HCT116 (cell line): ENCODE measurements at regions not wholly inside any gene's neighbourhood (a gene's known extent, or its start where the extent isn't known, plus 50 kb on each side); places are given as distances from the start of the nearest gene placed in this dataset.

ENCODE experiments used
- ATAC-seq: fragments of 200-7000 bp; cut with Tn5 transposase; 2 replicates; pipeline ENCODE4 v1.9.1; 2020; ENCODE audit warnings: mild to moderate bottlenecking, moderate library complexity
- BruUV-seq: library from RNA; stranded (reverse); fragments of 400-500 nt; replicated peaks from 2 replicates; lab custom pipeline; 2021; lab: Mats Ljungman, UMichigan
- CTCF ChIA-PET: fragments of 300-600 bp; sonication (Branson Sonifier 250); formaldehyde crosslinking; loops from one replicate; lab custom pipeline; 2021; ENCODE audit warnings: antibody characterized with exemption; lab: Charles Lee
- POLR2A ChIA-PET: fragments of 300-600, 350-600 bp; sonication (Branson Sonifier 250); formaldehyde crosslinking; loops from one replicate; lab custom pipeline; 2021; ENCODE audit warnings: antibody characterized with exemption; lab: Charles Lee
- RAD21 ChIA-PET, 2 experiments: fragments of 300-600 bp; sonication (Branson Sonifier 250); formaldehyde crosslinking; loops; one replicate each; lab custom pipeline; 2023; ENCODE audit warnings: low total read pairs in 2 of 2; ENCODE audit not compliant: uncharacterized antibody in 2 of 2, unreplicated experiment in 2 of 2, low non-redundant PET in 1 of 2; lab: Charles Lee
- DNase-seq: peaks from one replicate; pipeline ENCODE4 v3.0.0-alpha.2; 2010; ENCODE audit warnings: low read depth, low spot score
- H2AFZ ChIP-seq: fragments of 200-600 bp; shearing (Covaris generic), sonication (generic); 2 replicates; pipeline ENCODE4 v1.6.1; 2017; ENCODE audit warnings: low read depth, mixed run types, mixed read lengths, antibody characterized with exemption, low read length; ENCODE audit not compliant: poor library complexity, severe bottlenecking
- H3K27ac ChIP-seq: 2 replicates; pipeline ENCODE4 v1.5.1; 2012; ENCODE audit warnings: low read depth, low read length
- H3K27me3 ChIP-seq: fragments of 200-600 bp; sonication (generic); 2 replicates; pipeline ENCODE4 v1.6.1; 2016; ENCODE audit warnings: mixed run types, low read length, mixed read lengths; ENCODE audit not compliant: insufficient read depth
- H3K36me3 ChIP-seq, 2 experiments: fragments of 200-500 bp in 1 of 2; fragments of 200-600 bp in 1 of 2; sonication (Bioruptor generic) in 1 of 2; sonication (generic) in 1 of 2; 2 replicates each; pipeline versions ENCODE4 v1.5.1 to v1.6.1; 2014 to 2016; ENCODE audit warnings: low read length in 2 of 2, inconsistent platforms in 1 of 2, mixed read lengths in 1 of 2, mixed run types in 1 of 2; ENCODE audit not compliant: insufficient read depth in 2 of 2, control insufficient read depth in 1 of 2
- H3K4me1 ChIP-seq, 2 experiments: fragments of 200-600 bp in 1 of 2; sonication (generic) in 1 of 2; 2 replicates each; pipeline versions ENCODE4 v1.5.1 to v1.6.1; 2012 to 2017; ENCODE audit warnings: low read length in 2 of 2, inconsistent platforms in 1 of 2, mild to moderate bottlenecking in 1 of 2, mixed read lengths in 1 of 2, mixed run types in 1 of 2, moderate library complexity in 1 of 2; ENCODE audit not compliant: insufficient read depth in 2 of 2, control insufficient read depth in 1 of 2
- H3K4me2 ChIP-seq: fragments of 200-600 bp; sonication (generic); 2 replicates; pipeline ENCODE4 v1.6.1; 2017; ENCODE audit warnings: mixed run types, low read length, mixed read lengths
- H3K4me3 ChIP-seq, 2 experiments: fragments of 200-600 bp in 1 of 2; sonication (generic) in 1 of 2; replicated peaks in 1 of 2; 2 replicates each; pipeline ENCODE4 v1.5.1; 2011 to 2016; ENCODE audit warnings: low read length in 2 of 2, control low read depth in 1 of 2, low read depth in 1 of 2, mild to moderate bottlenecking in 1 of 2, mixed read lengths in 1 of 2, mixed run types in 1 of 2
- H3K79me2 ChIP-seq: fragments of 200-600 bp; sonication (generic); 2 replicates; pipeline ENCODE4 v1.6.1; 2017; ENCODE audit warnings: mild to moderate bottlenecking, mixed run types, low read length, moderate library complexity, mixed read lengths; ENCODE audit not compliant: insufficient read depth
- H3K9ac ChIP-seq: fragments of 200-600 bp; sonication (generic); 2 replicates; pipeline ENCODE4 v1.6.1; 2016; ENCODE audit warnings: low read length, mixed read lengths
- H3K9me2 ChIP-seq: fragments of 200-600 bp; sonication (generic), shearing (Covaris generic); 2 replicates; pipeline ENCODE4 v1.6.1; 2017; ENCODE audit warnings: mixed run types, mild to moderate bottlenecking, moderate library complexity; ENCODE audit not compliant: insufficient read depth
- H3K9me3 ChIP-seq, 2 experiments: fragments of 200-500 bp in 1 of 2; fragments of 200-600 bp in 1 of 2; sonication (Bioruptor generic) in 1 of 2; sonication (generic) in 1 of 2; 2 replicates each; pipeline ENCODE4 v1.6.1; 2014 to 2017; ENCODE audit warnings: low read length in 2 of 2, mixed read lengths in 2 of 2, inconsistent platforms in 1 of 2, low read depth in 1 of 2, mild to moderate bottlenecking in 1 of 2, mixed run types in 1 of 2, moderate library complexity in 1 of 2; ENCODE audit not compliant: control insufficient read depth in 1 of 2, insufficient read depth in 1 of 2
- H4K20me1 ChIP-seq: fragments of 200-600 bp; sonication (generic), shearing (Covaris generic); 2 replicates; pipeline ENCODE4 v1.6.1; 2017; ENCODE audit warnings: mixed run types, mild to moderate bottlenecking, moderate library complexity; ENCODE audit not compliant: insufficient read depth
- CBX3 ChIP-seq: IDR thresholded peaks from 2 replicates; pipeline ENCODE4 v1.6.1; 2012; ENCODE audit warnings: low read depth
- EZH2 ChIP-seq: fragments of 200-600 bp; sonication (generic); IDR thresholded peaks from 2 replicates; pipeline ENCODE4 v1.6.1; 2017; ENCODE audit warnings: antibody characterized with exemption, mixed run types
- JUND ChIP-seq: IDR thresholded peaks from 2 replicates; pipeline ENCODE4 v1.6.1; 2012
- MAX ChIP-seq: IDR thresholded peaks from 2 replicates; pipeline ENCODE4 v1.6.1; 2012
- POLR2A ChIP-seq: IDR thresholded peaks from 2 replicates; pipeline ENCODE4 v1.7.0; 2011; ENCODE audit warnings: borderline replicate concordance; ENCODE audit not compliant: insufficient read depth, insufficient read length; ENCODE audit errors: extremely low read depth
- POLR2AphosphoS5 ChIP-seq: IDR thresholded peaks from 2 replicates; pipeline ENCODE4 v1.6.1; 2011; ENCODE audit warnings: mild to moderate bottlenecking, low read depth, low read length, moderate library complexity
- REST ChIP-seq: IDR thresholded peaks from 2 replicates; pipeline ENCODE4 v1.6.1; 2012; ENCODE audit warnings: low read depth
- SIN3A ChIP-seq: IDR thresholded peaks from 2 replicates; pipeline ENCODE4 v1.6.1; 2012; ENCODE audit warnings: low read depth
- SP1 ChIP-seq: IDR thresholded peaks from 2 replicates; pipeline ENCODE4 v1.6.1; 2012; ENCODE audit warnings: low read depth
- SRF ChIP-seq: IDR thresholded peaks from 2 replicates; pipeline ENCODE4 v1.6.1; 2012; ENCODE audit warnings: low read depth
- TCF7L2 ChIP-seq: IDR thresholded peaks from 2 replicates; pipeline ENCODE4 v1.7.0; 2011; ENCODE audit warnings: borderline replicate concordance, inconsistent platforms; ENCODE audit not compliant: insufficient read depth, insufficient read length; ENCODE audit errors: extremely low read depth
- YY1 ChIP-seq: IDR thresholded peaks from 2 replicates; pipeline ENCODE4 v1.6.1; 2011; ENCODE audit warnings: low read length, low read depth, moderate library complexity, mild to moderate bottlenecking; ENCODE audit not compliant: insufficient replicate concordance; ENCODE audit errors: extremely low read depth
- intact Hi-C: fragments of 100-400 bp; cut with micrococcal nuclease; formaldehyde crosslinking; loops from 2 replicates; pipeline ENCODE4 v1.10.0; 2022

GRCh38 chr4:127015667-127016117 is 617.1 kb upstream of the INTU start:
- BruUV-seq, result no TSS peak
- TF ChIP-seq SIN3A (no peak), REST (no peak), TCF7L2 (peak; percentile 77), JUND (no peak), SP1 (no peak), MAX (no peak)
- Histone ChIP-seq H3K4me2 (no peak overlapping the region), H3K4me3 (no peak overlapping the region), H4K20me1 (no peaks in the 10 kb centered on the region), H3K79me2 (no peaks in the 10 kb centered on the region), H3K9me3 (no peaks in the 10 kb centered on the region), H2AFZ (no peak overlapping the region), H3K36me3 (no peaks in the 10 kb centered on the region), H3K27me3 (no peaks in the 10 kb centered on the region), H3K27ac (no peak overlapping the region), H3K4me1 (peaks cover 0 to 3% of the 10 kb centered on the region in 2 experiments; a peak in 1 of 4 replicates), H3K9ac (no peak overlapping the region), H3K9me2 (no peaks in the 10 kb centered on the region)
- intact Hi-C loops, result no loop called here
- no peak for ATAC-seq
- ChIA-PET RAD21 (no interaction called here), POLR2A (interaction anchor here (0.6 kb wide), 1 partner anchor 255 kb away, joined by 3 read pairs; no protein-coding TSS in a partner anchor), CTCF (no interaction called here)
- no peak for DNase-seq

GRCh38 chr4:127018381-127018780 is 614.4 kb upstream of the INTU start:
- Histone ChIP-seq H3K79me2 (no peaks in the 10 kb centered on the region), H3K27ac (no peak overlapping the region), H3K27me3 (no peaks in the 10 kb centered on the region), H3K4me1 (no peaks in the 10 kb centered on the region), H3K36me3 (no peaks in the 10 kb centered on the region), H3K9me2 (no peaks in the 10 kb centered on the region), H3K4me3 (no peak overlapping the region), H3K9me3 (no peaks in the 10 kb centered on the region), H4K20me1 (no peaks in the 10 kb centered on the region), H3K4me2 (no peak overlapping the region), H3K9ac (no peak overlapping the region), H2AFZ (no peak overlapping the region)
- ChIA-PET POLR2A (no interaction called here), RAD21 (no interaction called here), CTCF (no interaction called here)
- no peak for DNase-seq
- intact Hi-C loops, result no loop called here
- ATAC-seq, result no peak
- no TSS peak for BruUV-seq
- no peak for TF ChIP-seq CBX3
- TF ChIP-seq YY1, result no peak
- no peak for TF ChIP-seq SIN3A
- no peak for TF ChIP-seq POLR2A
- TF ChIP-seq POLR2AphosphoS5, result no peak
- no peak for TF ChIP-seq EZH2
- no peak for TF ChIP-seq SRF
- TF ChIP-seq SP1, result no peak
- TF ChIP-seq REST, result no peak
